NCI-H1105 treated with DMSO at 0.1 percent for 48 hours (cell line): ENCODE measurements at regions not wholly inside any gene's neighbourhood (a gene's known extent, or its start where the extent isn't known, plus 50 kb on each side); places are given as distances from the start of the nearest gene placed in this dataset.
"Not testable (repeated sequence)": the region's sequence is repeated elsewhere in the genome, so short reads cannot be mapped to it uniquely, and the experiment has no call there.

ENCODE experiments used
- DNase-seq: peaks from one replicate; lab custom pipeline; 2025; lab: John Stamatoyannopoulos, UW

GRCh38 chr14:105709281-105710118 lies 183.1 kb downstream of the TMEM121 start:
- no peak for DNase-seq

- DNase-seq, result no peak
These were observed 184.0 kb downstream of the TMEM121 start for GRCh38 chr14:105710119-105711043.

- DNase-seq, result no peak
These were observed 184.7 kb downstream of the TMEM121 start for GRCh38 chr14:105711044-105711620.

GRCh38 chr14:105711841-105712460 lies 185.6 kb downstream of the TMEM121 start:
- no peak for DNase-seq

DNA sequence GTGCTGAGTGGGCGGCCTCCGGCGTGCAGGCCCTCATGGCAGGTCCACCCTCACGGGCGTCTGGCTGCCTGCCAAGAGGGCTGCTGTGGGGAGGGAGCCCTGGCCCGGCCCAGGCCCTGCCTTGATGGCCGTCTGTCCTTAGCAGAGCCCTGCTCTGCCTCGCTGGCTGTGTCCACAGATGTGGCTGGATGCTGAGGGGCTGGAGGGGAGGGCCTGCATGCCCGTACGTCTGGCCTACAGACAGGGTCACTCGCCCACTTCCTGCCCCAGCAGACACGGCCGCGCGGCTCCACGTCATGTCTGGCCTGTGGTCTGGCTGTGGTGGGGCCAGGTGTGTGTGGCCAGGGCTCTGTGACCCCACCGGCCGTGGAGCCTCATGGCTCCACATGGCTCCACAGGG lies 186.3 kb downstream of the TMEM121 start:
- not testable (repeated sequence) for DNase-seq

DNA sequence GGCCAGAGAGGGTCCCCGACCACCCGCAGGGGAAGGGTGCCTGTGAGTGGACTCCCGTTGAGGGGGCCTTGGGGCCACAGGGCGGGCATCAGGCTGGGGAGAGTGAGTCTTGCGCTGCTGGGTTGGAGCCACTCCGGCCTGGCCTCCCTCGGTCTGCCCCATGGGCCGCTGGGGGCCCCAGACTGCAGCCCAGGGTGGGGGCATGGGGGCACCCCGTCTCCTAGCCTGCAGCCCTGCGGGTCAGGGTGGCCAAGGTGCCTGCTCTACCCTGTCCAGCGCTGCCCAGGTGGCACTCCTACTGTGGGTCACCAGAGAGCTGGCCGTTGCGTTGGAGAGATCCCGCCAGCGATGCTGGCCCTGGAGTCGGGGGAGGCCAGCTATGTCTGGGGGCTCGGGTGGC lies 186.8 kb downstream of the TMEM121 start:
- DNase-seq, result not testable (repeated sequence)

DNA sequence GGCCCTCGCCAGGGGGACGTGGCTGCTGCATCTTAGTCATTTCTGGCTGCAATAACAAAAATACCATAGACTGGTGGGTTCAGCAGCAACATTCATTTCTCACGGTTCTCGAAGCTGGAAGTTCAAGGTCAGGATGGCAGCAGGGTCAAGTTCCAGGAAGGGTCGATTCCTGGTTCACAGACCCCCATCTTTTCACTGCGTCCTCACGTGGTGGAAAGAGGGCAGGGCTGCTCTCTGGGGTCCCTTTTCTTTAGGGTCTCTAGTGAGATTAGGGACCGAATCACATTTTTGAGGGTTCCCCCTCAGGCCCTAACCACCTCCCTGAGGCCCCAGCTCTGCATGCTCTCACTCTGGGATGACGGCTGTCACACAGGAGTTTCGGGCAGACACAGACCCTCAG lies 187.5 kb downstream of the TMEM121 start:
- not testable (repeated sequence) for DNase-seq

GRCh38 chr14:105718787-105719186 lies 192.4 kb downstream of the TMEM121 start:
- not testable (repeated sequence) for DNase-seq

- not testable (repeated sequence) for DNase-seq
These were observed 193.7 kb downstream of the TMEM121 start for GRCh38 chr14:105720106-105720505.

DNA sequence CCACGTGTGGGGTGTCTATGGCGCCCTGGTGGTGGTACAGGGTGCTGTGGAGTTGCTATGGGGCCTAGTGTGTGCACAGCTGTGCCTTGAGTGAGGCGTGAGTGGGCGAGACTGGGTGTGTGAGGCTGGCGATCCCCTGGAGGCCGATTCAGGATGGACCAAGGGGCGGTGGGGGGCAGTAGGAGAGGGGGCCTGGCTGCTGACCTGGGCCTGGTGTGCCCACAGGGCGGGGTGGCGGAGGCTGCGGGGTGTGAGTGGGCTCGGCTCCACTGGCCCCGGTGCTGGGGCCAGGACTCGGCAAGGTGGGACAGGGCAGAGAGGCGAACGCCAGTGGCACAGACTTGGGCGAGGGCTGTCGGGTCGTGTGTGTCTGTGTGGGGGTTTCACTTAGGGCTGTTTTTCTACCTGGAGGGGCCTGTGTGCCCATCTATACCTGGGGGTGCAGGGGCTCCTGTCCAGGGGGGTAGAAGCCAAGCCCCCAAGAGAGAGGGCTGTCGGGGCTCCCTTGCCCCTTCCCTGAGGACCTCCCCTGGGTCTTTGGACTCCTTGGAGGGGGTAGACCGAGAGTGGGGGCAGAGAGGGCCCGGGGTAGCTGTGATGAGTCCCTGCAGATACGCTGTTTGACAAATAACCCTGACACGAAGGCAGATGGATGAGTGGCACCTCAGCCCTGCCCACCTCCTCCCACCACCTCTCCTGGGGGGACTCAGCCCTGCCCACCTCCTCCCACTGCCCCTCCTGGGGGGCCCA lies 194.6 kb downstream of the TMEM121 start:
- DNase-seq, result not testable (repeated sequence)

GRCh38 chr14:105721602-105721970 lies 195.2 kb downstream of the TMEM121 start:
- not testable (repeated sequence) for DNase-seq

DNA sequence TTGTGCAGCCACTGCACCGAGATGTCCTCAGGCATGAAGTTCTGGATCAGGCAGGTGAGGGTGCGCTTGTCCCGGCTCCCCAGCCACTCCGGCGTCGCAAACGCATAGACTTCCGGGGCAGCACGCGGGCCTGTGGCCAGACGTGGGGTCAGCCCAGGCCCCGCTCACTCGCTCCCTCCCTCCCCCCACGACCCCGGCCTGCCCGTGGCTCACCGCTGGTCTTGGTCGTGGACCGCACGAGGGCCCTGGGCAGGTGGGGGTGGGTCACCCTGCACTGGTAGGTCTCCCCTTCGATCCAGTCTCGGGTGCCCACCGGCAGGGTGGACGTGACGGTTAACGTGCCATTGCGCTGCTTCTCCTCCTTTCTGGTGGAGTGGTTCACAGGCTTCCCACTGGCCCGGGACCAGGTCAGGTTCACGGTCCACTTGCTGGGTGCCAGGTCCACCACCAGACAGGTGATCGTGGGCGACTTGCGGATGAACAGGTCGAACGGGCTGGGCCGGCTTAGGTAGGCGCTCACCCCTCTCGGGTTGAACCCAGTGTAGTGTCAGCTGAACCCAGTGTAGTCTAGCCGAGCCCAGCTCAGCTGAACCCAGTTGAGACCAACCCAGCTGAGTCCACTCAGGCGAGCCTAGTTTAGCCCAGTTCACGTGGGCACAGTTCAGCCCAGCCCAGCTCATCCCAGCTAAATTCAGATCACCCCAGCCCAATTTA lies 195.8 kb downstream of the TMEM121 start:
- not testable (repeated sequence) for DNase-seq

GRCh38 chr14:105723271-105723670 lies 196.9 kb downstream of the TMEM121 start:
- not testable (repeated sequence) for DNase-seq

DNA sequence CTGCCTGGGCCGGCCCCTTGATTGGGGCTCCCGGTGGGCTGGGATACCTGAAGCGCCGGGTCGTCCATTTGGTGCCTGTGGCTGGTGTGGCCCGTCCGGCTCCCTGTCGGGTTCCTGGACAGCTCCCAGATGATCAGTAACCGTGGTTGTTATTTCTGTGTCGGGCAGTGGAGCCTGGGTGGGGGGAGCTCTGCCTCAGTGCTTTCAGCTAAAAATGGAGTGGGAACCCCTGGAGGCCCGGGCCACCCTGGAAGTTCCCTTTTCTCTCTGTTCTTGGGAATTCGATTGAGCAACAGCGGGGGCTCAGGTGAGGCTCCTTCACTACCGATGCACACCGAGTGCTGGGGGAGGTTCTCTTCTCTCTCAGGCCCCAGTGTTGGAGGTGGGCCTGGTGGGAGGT lies 197.4 kb downstream of the TMEM121 start:
- DNase-seq, result not testable (repeated sequence)

DNA sequence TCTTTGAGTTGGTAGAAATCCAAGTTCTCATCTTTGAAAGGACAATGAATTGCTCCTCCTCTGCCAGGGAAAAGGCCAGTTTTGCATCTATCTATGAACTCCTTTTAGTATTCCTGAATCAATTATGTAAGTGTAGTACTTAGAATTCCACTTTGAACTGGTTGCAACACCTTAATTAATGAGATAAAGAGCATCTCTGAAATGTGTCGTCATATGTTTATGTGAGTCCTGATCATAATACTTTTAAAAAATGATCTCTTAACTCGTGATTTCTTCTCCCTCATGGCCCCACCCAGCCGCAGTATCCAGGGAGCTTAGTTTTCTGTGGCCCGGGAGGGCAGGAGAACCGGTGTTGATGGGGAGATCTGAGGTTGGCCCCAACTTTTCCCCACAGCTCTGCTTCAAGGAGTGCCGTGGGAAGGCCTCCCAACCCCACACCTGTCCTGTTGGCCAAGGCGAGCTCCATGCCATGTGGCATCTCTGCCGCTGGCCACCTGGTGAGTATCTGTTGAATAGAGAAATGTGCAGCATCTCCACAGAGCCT lies 203.5 kb downstream of the TMEM121 start:
- not testable (repeated sequence) for DNase-seq

DNA sequence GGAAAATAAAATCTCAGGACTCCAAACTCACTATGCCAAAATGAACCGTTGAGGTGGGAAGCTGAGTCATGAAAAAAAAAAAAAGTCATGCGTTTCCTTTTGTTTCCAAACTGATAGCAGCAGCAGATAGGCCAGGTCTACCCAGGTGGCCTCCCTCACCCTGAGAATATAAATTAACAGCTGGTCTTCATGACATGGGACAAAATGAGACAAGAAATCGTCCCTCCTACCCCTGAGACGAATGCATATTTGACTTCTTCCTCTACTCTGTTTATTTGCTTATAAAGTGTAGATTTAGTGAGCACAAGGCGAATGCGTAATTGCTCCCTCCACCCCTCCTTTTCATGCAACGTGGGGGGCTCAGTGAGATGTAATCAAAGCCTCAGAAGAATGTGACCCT lies 204.3 kb downstream of the TMEM121 start:
- DNase-seq, result not testable (repeated sequence)

DNA sequence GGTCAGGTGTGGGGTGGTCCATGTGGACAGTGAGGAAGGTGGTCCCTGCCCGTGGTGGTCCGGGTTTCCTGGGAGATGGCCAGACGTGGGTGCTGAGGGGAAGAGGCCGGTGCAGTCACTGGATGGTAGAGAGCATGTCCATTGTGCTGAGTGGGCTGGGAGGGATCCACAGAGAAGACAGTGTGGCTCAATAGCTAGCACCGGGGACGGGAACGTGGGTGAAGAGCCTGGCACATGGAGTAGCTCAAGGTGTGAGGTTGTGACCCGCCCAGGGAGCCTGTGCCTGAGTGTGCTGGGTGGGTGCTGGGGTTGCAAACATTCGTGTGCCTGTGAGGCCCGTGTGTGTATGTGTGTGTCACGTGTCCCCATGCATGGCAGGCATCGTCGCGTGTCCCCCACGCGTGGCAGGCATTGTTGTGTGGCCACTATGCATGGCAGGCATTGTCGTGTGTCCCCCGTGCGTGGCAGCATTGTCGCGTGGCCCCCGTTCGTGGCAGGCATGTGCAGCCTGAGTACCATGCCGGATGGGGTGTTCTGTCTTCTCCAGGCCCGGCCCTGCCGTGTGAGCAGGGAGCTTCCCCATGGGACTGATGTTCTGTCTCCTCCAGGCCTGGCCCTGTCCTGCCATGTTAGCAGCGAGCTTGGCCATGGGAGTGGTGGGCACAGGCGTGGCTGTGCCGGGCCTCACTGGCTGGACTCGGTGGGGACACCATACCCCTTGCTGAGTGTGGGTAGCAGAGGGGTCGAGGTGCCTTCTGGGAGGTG lies 205.0 kb downstream of the TMEM121 start:
- DNase-seq, result not testable (repeated sequence)

DNA sequence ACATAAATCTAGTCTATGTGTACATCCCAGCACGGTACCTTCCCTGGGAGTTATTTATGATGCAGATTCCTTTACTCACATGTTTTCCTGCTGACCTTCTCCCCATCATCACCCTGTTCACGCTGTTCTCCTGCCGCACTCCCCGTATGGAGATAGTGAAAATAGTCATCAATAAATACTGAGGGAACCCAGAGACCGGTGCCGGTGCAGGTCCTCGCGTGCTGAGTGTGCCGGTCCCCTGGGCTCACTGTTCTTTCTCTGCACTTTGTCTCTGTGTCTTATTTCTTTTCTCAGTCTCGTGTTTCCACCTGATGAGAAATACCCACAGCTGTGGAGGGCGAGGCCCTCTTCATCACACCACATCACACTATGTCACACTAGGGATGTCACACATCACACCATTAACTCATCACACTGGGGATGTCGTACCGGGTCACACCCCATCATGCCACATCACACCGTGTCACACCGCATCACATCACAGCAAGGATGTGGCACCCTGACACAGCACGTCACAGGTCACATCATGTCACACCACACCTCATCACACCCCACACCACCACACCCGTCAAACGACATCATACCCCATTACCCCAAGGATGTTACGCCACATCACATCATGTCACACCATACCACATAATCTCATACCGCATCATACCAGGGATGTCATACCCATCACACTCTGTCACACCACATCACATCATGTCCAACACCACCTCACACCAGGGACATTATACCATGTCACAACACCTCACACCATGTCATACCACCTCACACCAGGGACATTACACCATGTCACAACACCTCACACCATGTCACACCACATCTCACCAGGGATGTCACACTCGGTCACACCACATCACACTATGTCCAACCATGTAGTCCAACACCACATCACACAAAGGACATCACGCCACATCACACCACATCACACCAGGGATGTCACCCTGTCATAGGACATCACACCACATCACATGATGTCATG lies 207.0 kb downstream of the TMEM121 start:
- DNase-seq, result no peak
